PFSK-1 (cell line): ENCODE measurements at regions not wholly inside any gene's neighbourhood (a gene's known extent, or its start where the extent isn't known, plus 50 kb on each side); places are given as distances from the start of the nearest gene placed in this dataset.

ENCODE experiments used
- FOXP2 ChIP-seq: optimal IDR thresholded peaks from 2 replicates; pipeline ENCODE3; 2011; ENCODE audit warnings: borderline replicate concordance, control low read depth, inconsistent platforms; ENCODE audit not compliant: insufficient read depth; ENCODE audit errors: extremely low read length, extremely low read depth
- POLR2AphosphoS5 ChIP-seq: IDR thresholded peaks from 2 replicates; pipeline ENCODE4 v1.6.1; 2012; ENCODE audit warnings: low read depth, mild to moderate bottlenecking, control low read depth, low read length, moderate library complexity
- SIN3A ChIP-seq: IDR thresholded peaks from 2 replicates; pipeline ENCODE4 v1.6.1; 2012; ENCODE audit warnings: mild to moderate bottlenecking, low read length, moderate library complexity, borderline replicate concordance; ENCODE audit not compliant: insufficient read depth
- TAF1 ChIP-seq: IDR thresholded peaks from 2 replicates; pipeline ENCODE4 v1.6.1; 2012; ENCODE audit warnings: low read length, control low read depth, borderline replicate concordance; ENCODE audit not compliant: insufficient read depth
- TF ChIP-seq, protein P1 (sequence below), 2 experiments: IDR thresholded peaks; 2 replicates each; pipeline versions ENCODE4 v1.6.1 to v1.8.0; 2011 to 2012; ENCODE audit warnings: low read depth in 2 of 2, low read length in 2 of 2, control low read depth in 1 of 2, inconsistent platforms in 1 of 2, mild to moderate bottlenecking in 1 of 2, moderate library complexity in 1 of 2; ENCODE audit not compliant: insufficient read depth in 1 of 2

DNA sequence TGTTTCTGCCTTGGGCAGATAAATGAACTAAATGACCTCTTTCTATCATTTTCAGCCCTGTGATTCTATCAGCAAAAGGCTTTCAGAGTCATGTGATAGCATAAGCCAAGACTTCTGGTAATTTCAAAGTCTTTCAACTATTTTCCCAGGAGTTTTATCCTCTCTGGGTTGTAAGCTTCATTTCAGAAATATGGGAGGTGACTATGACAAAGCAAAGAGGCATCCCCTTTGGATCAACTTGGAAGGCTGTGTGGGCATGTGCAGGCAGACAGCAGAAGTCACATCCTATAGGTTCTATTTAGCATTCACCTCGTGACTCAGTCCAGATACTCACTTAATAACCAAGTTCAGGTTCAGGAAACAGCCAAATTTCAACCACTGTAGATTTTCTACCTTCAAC is 149.0 kb upstream of the FST start:
- TF ChIP-seq, protein P1, sequence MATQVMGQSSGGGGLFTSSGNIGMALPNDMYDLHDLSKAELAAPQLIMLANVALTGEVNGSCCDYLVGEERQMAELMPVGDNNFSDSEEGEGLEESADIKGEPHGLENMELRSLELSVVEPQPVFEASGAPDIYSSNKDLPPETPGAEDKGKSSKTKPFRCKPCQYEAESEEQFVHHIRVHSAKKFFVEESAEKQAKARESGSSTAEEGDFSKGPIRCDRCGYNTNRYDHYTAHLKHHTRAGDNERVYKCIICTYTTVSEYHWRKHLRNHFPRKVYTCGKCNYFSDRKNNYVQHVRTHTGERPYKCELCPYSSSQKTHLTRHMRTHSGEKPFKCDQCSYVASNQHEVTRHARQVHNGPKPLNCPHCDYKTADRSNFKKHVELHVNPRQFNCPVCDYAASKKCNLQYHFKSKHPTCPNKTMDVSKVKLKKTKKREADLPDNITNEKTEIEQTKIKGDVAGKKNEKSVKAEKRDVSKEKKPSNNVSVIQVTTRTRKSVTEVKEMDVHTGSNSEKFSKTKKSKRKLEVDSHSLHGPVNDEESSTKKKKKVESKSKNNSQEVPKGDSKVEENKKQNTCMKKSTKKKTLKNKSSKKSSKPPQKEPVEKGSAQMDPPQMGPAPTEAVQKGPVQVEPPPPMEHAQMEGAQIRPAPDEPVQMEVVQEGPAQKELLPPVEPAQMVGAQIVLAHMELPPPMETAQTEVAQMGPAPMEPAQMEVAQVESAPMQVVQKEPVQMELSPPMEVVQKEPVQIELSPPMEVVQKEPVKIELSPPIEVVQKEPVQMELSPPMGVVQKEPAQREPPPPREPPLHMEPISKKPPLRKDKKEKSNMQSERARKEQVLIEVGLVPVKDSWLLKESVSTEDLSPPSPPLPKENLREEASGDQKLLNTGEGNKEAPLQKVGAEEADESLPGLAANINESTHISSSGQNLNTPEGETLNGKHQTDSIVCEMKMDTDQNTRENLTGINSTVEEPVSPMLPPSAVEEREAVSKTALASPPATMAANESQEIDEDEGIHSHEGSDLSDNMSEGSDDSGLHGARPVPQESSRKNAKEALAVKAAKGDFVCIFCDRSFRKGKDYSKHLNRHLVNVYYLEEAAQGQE (IDR thresholded peaks at IDR 0.05; ENCODE audit: insufficient read depth in 1 of 2, low read depth in 2 of 2, low read length in 2 of 2), result no peak
- TF ChIP-seq SIN3A (no peak), FOXP2 (no peak), POLR2AphosphoS5 (no peak)

DNA sequence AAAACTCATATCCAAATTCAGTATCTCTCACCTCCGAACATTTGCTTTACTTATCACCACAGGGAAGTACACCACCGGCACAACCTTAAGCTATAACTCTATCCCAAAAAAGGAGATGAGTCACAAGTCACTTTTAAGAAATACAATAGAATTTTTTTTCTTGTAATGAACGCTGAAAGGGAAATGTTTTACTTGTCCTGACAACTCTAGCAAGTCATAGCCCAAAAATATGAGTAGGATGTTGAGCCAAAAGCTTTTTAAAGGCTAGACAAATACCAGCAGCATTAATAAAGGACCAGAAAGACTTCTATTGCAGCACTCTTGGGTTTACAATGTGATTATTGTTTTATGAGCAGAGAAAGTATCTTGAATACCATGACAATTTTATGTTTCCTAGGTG is 147.3 kb upstream of the FST start:
- no peak for TF ChIP-seq TAF1

DNA sequence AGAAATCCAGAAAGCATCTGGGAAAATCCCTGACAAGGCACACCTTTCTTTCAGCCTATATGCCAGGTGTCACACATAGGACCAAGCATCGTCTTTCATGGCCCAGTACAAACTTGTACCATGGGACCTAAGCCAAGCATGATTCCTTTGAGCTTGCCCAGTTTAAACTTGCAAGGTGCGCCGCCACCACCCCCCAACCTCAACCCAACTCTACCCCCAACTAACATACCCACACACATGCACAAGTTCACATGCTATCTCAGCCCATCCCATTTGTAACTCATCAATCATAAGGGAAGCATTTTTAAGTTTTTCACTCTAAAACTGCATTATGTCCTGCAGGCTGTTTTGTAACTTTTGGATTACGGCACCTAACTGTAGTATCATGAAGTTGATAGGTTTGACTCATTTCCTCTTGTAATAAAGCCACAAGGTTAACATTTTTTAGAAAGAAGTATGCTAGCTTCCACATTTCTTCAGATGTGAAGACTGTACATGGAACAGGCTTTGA is 145.9 kb upstream of the FST start:
- TF ChIP-seq, protein P1 (IDR thresholded peaks at IDR 0.05; ENCODE audit: insufficient read depth in 1 of 2, low read depth in 2 of 2, low read length in 2 of 2), result no peak
- no peak for TF ChIP-seq FOXP2
- TF ChIP-seq POLR2AphosphoS5, result no peak
- no peak for TF ChIP-seq TAF1
- no peak for TF ChIP-seq SIN3A

DNA sequence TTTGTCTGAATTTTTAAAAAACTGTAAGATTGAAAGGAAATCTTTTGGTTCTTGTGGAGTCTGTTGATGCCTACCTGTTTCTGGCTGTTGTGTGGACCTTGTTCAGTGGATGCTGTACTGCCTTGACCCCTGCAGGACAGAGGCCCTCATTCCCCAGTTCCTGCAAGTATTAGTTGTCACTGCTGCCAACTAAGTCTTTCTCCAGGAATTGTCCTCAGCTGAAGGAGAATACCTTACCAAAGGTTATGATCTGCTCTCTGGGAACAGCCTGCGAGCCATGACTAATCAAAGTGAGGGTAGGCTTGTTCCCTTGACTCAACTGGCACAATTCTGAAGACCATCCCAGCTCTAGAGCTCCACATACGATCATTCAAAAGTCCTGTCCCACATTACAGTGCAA is 145.3 kb upstream of the FST start:
- no peak for TF ChIP-seq POLR2AphosphoS5
- no peak for TF ChIP-seq TAF1
- TF ChIP-seq, protein P1 (IDR thresholded peaks at IDR 0.05; ENCODE audit: insufficient read depth in 1 of 2, low read depth in 2 of 2, low read length in 2 of 2), result no peak
- no peak for TF ChIP-seq SIN3A
- no peak for TF ChIP-seq FOXP2

DNA sequence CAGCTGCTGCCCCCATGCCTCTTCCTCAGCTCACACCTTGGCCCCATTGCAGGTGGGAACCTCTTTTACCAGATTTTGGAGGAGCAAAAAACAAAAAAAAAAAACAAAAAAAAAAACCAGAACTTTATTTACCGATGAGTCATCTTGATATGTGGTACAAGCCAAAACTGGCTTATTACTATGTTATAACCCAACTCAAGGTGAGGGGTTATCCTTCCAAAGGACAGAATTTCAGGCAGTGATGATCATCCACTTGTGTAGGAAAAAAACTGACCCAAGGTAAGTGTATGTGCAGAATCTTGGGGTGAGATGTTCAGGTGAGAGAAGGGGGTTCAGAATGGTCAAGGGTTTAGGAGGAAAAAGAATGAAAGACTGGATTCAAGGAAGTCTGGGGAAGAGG is 142.6 kb upstream of the FST start:
- no peak for TF ChIP-seq SIN3A
- TF ChIP-seq TAF1, result no peak
- TF ChIP-seq POLR2AphosphoS5, result no peak
- TF ChIP-seq FOXP2, result no peak
- TF ChIP-seq, protein P1 (IDR thresholded peaks at IDR 0.05; ENCODE audit: insufficient read depth in 1 of 2, low read depth in 2 of 2, low read length in 2 of 2), result no peak
